IPS-20b (cell line): ENCODE measurements at regions not wholly inside any gene's neighbourhood (a gene's known extent, or its start where the extent isn't known, plus 50 kb on each side); places are given as distances from the start of the nearest gene placed in this dataset.

Experiments
- H3K27ac ChIP-seq: one replicate; pipeline ENCODE4 v1.5.1; 2013; ENCODE audit warnings: low read length
- H3K27me3 ChIP-seq: 2 replicates; pipeline ENCODE4 v1.6.1; 2013; ENCODE audit warnings: mild to moderate bottlenecking, low read length, inconsistent platforms; ENCODE audit not compliant: insufficient read depth
- H3K36me3 ChIP-seq: 2 replicates; pipeline ENCODE4 v1.6.1; 2013; ENCODE audit warnings: low read depth, mild to moderate bottlenecking, inconsistent platforms, low read length, moderate library complexity; ENCODE audit not compliant: insufficient read depth
- H3K4me1 ChIP-seq: 2 replicates; pipeline ENCODE4 v1.6.1; 2013; ENCODE audit warnings: mild to moderate bottlenecking, control low read depth, inconsistent platforms, low read length, moderate library complexity; ENCODE audit not compliant: insufficient read depth
- H3K4me3 ChIP-seq: 2 replicates; pipeline ENCODE4 v1.5.1; 2013; ENCODE audit warnings: mild to moderate bottlenecking, low read length, inconsistent platforms
- H3K9ac ChIP-seq: 2 replicates; pipeline ENCODE4 v1.6.1; 2013; ENCODE audit warnings: low read depth, mild to moderate bottlenecking, inconsistent platforms, low read length, moderate library complexity
- H3K9me3 ChIP-seq: 2 replicates; pipeline ENCODE4 v1.6.1; 2013; ENCODE audit warnings: mild to moderate bottlenecking, low read depth, low read length, inconsistent platforms; ENCODE audit not compliant: insufficient read depth

GRCh38 chr20:60808701-60809100, 443.4 kb upstream of the CDH4 start:
- Histone ChIP-seq H3K9ac (no peak overlapping the region), H3K4me1 (peaks cover 18% of the 10 kb centered on the region), H3K4me3 (no peak overlapping the region), H3K27me3 (no peaks in the 10 kb centered on the region), H3K27ac (no peak overlapping the region), H3K9me3 (no peaks in the 10 kb centered on the region; the same call in 1 of the 2 replicates), H3K36me3 (no peaks in the 10 kb centered on the region)

- no peak overlapping the region for H3K27ac ChIP-seq
- no peak overlapping the region for H3K9ac ChIP-seq
- no peaks in the 10 kb centered on the region; the same call in 1 of the 2 replicates for H3K9me3 ChIP-seq
These were observed 441.5 kb upstream of the CDH4 start for GRCh38 chr20:60810561-60810960.

DNA sequence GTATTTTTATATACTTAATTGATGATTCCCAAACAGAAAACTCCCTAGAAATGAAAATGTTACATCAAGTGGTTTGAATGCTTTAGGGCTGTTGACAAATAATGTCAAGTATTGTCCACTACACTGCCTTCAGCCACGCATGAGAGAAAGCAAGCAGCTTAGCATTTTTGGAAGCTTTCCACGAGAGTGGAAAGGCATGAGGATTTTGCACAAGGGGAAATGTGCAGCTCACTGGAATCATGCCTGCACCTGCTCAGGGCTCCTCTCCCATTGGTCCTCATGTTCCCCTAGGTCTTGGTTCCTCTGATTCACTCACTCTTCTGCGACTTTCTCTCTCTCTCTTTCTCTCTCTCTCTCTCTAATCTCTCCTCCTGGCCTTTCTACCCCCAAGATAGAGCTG, 439.5 kb upstream of the CDH4 start:
- Histone ChIP-seq H3K4me1 (no peaks in the 10 kb centered on the region), H3K36me3 (no peaks in the 10 kb centered on the region), H3K9ac (no peak overlapping the region), H3K4me3 (no peak overlapping the region), H3K9me3 (no peaks in the 10 kb centered on the region; the same call in 1 of the 2 replicates), H3K27me3 (no peaks in the 10 kb centered on the region), H3K27ac (no peak overlapping the region)

More at GRCh38 chr20:60810561-60810960, 441.5 kb upstream of the CDH4 start:
- H3K4me1 ChIP-seq = peaks cover under 1% of the 10 kb centered on the region; the same call in 1 of the 2 replicates
- no peak overlapping the region for H3K4me3 ChIP-seq
- H3K27me3 ChIP-seq = no peaks in the 10 kb centered on the region
- H3K36me3 ChIP-seq = no peaks in the 10 kb centered on the region

- no peak overlapping the region for H3K4me3 ChIP-seq
- H3K27me3 ChIP-seq = no peaks in the 10 kb centered on the region
- H3K9ac ChIP-seq = no peak overlapping the region
- no peaks in the 10 kb centered on the region for H3K4me1 ChIP-seq
- H3K9me3 ChIP-seq = no peaks in the 10 kb centered on the region; the same call in 1 of the 2 replicates
- H3K27ac ChIP-seq = no peak overlapping the region
- H3K36me3 ChIP-seq = no peaks in the 10 kb centered on the region
These were observed 439.0 kb upstream of the CDH4 start for GRCh38 chr20:60813066-60813465.

DNA sequence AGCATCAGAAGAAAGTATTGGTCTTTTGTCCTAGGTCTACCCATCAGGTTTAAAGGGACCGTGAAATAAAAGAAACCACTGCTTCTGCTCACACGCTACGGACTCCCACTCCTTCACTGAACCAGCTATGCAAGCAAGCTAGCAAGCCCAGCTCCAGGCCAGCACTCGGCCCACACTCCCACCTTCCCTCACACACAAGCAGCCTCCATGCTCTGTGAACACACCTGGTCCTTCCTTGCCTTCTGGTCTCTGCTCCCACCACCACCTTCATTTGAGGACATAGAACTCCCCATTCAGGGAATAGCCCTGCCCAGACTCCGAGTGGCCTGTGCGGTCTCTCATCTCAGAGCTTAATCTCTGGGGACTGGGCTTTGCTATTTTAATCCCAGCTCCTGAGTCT, 436.4 kb upstream of the CDH4 start:
- Histone ChIP-seq H3K9ac (no peak overlapping the region), H3K27ac (no peak overlapping the region), H3K4me1 (no peaks in the 10 kb centered on the region), H3K9me3 (no peaks in the 10 kb centered on the region; the same call in 1 of the 2 replicates), H3K4me3 (no peak overlapping the region), H3K36me3 (no peaks in the 10 kb centered on the region), H3K27me3 (no peaks in the 10 kb centered on the region)

GRCh38 chr20:60816901-60817300, 435.2 kb upstream of the CDH4 start:
- H3K36me3 ChIP-seq = no peaks in the 10 kb centered on the region
- no peaks in the 10 kb centered on the region for H3K27me3 ChIP-seq
- no peaks in the 10 kb centered on the region; the same call in 1 of the 2 replicates for H3K9me3 ChIP-seq
- no peak overlapping the region for H3K4me3 ChIP-seq
- no peaks in the 10 kb centered on the region for H3K4me1 ChIP-seq
- no peak overlapping the region for H3K9ac ChIP-seq
- H3K27ac ChIP-seq = no peak overlapping the region

- Histone ChIP-seq H3K9ac (no peak overlapping the region), H3K4me3 (no peak overlapping the region), H3K27me3 (no peaks in the 10 kb centered on the region), H3K9me3 (no peaks in the 10 kb centered on the region; the same call in 1 of the 2 replicates), H3K27ac (no peak overlapping the region), H3K36me3 (no peaks in the 10 kb centered on the region), H3K4me1 (no peaks in the 10 kb centered on the region)
These were observed 434.2 kb upstream of the CDH4 start for GRCh38 chr20:60817891-60818290.

DNA sequence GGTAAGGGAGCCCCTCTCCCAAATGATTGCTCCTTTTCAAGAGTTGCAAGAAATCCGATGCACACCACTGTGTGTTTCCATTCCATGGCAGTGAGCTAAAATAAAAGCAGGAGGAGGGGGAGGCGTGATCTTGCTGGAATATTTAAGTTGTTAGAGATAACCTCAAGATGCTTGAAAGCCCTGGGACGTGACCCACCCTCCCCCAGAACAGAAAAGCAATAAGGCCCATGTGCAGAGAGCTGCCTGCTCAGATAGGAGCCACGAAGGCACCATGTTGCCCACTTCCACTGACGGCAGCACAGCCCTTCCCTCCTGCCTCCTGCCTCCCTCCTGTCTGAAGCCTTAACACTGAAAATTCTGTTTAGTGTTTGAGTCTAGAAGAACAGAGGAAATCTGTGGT, 432.6 kb upstream of the CDH4 start:
- no peaks in the 10 kb centered on the region; the same call in 1 of the 2 replicates for H3K9me3 ChIP-seq
- H3K36me3 ChIP-seq = no peaks in the 10 kb centered on the region

DNA sequence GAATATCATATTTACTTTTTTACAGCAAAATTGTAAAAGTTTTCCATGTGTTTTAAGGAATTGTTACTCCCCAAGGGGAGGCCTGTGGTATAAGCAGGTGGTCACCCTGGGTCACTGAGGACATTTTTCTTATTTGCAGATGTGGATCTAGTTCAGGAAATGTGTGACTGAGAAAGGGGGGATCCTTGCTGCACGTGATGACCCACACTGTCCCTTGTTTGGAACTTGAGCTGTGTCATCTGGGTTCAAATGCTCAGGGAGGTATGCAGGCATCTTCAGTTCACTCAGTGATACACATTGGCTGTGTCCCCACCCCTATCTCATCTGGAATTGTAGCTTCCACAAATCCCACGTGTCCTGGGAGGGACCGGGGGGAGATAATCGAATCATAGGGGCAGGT, 431.9 kb upstream of the CDH4 start:
- Histone ChIP-seq H3K9me3 (no peaks in the 10 kb centered on the region; the same call in 1 of the 2 replicates), H3K9ac (no peak overlapping the region), H3K36me3 (no peaks in the 10 kb centered on the region), H3K4me3 (no peak overlapping the region), H3K27ac (no peak overlapping the region), H3K4me1 (no peaks in the 10 kb centered on the region), H3K27me3 (no peaks in the 10 kb centered on the region)

More for the DNA sequence above, 432.6 kb upstream of the CDH4 start:
- H3K4me1 ChIP-seq = no peaks in the 10 kb centered on the region
- H3K4me3 ChIP-seq = no peak overlapping the region
- no peaks in the 10 kb centered on the region for H3K27me3 ChIP-seq
- H3K27ac ChIP-seq = no peak overlapping the region
- no peak overlapping the region for H3K9ac ChIP-seq

GRCh38 chr20:60820918-60821317, 431.1 kb upstream of the CDH4 start:
- H3K9me3 ChIP-seq = no peaks in the 10 kb centered on the region; the same call in 1 of the 2 replicates
- H3K36me3 ChIP-seq = no peaks in the 10 kb centered on the region
- no peaks in the 10 kb centered on the region for H3K27me3 ChIP-seq
- H3K27ac ChIP-seq = no peak overlapping the region
- no peak overlapping the region for H3K4me3 ChIP-seq
- H3K9ac ChIP-seq = no peak overlapping the region
- H3K4me1 ChIP-seq = no peaks in the 10 kb centered on the region

DNA sequence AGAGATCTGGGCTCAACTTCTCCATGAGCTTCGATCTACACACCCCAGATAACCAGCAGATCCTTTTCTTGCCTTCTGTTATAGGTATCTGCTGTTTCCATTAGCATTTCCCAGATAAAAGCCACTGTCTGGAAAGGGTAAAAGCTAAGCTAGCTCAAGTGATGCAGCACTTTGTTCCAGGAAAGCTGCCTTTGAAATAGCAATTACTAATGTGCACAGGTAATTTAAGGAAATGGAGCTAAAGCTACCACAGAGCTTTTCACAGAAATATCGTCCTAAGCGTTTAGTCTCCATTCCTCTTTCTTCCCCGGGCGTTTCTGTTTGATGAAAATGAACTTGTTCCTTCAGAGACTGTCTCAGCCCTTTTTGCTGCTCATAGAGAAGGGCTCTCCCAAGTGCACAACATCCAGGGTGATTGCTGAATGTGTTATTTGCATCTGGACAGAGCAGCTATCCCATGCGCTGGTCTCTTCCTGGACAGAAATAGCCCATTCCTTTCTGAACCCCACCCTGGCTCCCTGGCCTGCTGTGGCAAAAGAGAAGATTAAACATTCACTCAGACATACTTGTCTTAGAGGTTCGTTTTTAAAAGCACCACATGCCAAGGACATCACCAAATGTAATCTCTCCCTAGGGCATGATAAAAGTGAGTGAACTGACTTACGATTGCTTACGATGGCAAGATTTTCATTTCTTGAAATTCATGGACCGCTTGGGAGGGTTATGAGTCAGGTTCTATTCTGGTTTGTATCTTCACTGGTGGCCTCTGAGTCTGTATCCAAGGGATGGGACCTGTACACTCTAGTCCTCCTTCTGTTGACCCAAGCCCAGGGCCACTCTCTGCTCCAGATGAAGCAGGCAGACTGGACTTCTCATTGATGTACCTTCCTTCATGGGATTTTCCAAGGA, 429.1 kb upstream of the CDH4 start:
- H3K36me3 ChIP-seq = no peaks in the 10 kb centered on the region
- no peaks in the 10 kb centered on the region for H3K4me1 ChIP-seq
- no peak overlapping the region for H3K27ac ChIP-seq
- peaks cover 3% of the 10 kb centered on the region for H3K9me3 ChIP-seq
- no peak overlapping the region for H3K4me3 ChIP-seq
- no peaks in the 10 kb centered on the region for H3K27me3 ChIP-seq
- H3K9ac ChIP-seq = no peak overlapping the region

- H3K9me3 ChIP-seq = no peaks in the 10 kb centered on the region
These were observed 416.2 kb upstream of the CDH4 start for GRCh38 chr20:60835876-60836275.

More at GRCh38 chr20:60835876-60836275, 416.2 kb upstream of the CDH4 start:
- Histone ChIP-seq H3K4me1 (peaks cover 5% of the 10 kb centered on the region; the same call in 1 of the 2 replicates), H3K27ac (no peak overlapping the region), H3K36me3 (no peaks in the 10 kb centered on the region), H3K27me3 (no peaks in the 10 kb centered on the region), H3K9ac (no peak overlapping the region), H3K4me3 (no peak overlapping the region)
